ENCODE measurements at regions not wholly inside any gene's neighbourhood (a gene's known extent, or its start where the extent isn't known, plus 50 kb on each side); places are given as distances from the start of the nearest gene placed in this dataset.
"Not testable (repeated sequence)": the region's sequence is repeated elsewhere in the genome, so short reads cannot be mapped to it uniquely, and the experiment has no call there.

GRCh38 chr13:80744147-80744914 lies 403.4 kb upstream of the SPRY2 start:
- no peak for DNase-seq

DNA sequence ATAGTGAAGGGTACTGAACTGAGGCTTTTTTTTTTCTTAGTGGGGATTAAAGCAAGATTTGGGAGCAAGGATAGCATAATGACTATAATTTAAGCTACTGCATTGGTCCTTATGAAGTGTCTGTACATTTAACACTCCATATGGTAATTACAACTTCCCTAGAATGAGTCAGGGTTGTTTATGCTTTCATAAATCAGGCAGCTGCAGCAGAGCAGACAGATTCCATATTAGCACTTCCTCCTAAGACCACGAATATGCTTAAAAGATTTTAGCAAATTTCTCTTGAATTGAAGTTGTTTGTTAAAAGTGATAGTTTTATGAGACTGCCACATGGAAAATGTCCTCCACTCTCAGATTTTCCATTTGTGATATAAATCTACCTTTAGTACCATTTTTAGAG lies 401.1 kb upstream of the SPRY2 start:
- peak in 2 of 3 donors; percentile 1 to 2 for DNase-seq

- no peak for DNase-seq
Observed at GRCh38 chr13:80740071-80740470, 399.1 kb upstream of the SPRY2 start.

- no peak for DNase-seq
Observed at GRCh38 chr13:80737513-80737912, 396.6 kb upstream of the SPRY2 start.

GRCh38 chr13:80727321-80727975 lies 386.5 kb upstream of the SPRY2 start:
- DNase-seq = no peak

DNA sequence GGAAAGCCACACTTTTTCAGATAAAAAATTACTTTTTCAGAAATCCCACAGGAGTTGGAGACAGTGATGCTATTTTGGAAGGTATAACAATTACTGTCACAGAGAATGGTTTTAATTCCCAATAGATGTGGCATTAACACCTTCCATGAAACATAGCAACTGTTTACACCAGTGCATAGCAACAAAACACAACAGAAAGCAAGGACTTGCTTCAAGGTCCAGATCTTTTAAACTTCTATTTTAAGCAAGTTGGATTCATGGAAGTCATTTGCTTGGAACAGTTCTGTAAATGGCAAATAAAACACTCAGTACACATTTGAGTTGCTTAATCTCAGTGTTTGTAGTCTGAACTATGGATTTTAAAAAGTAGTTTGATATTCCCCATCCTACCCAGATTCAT lies 385.9 kb upstream of the SPRY2 start:
- DNase-seq = no peak

GRCh38 chr13:80721689-80722088 lies 380.8 kb upstream of the SPRY2 start:
- DNase-seq = no peak

GRCh38 chr13:80718970-80719369 lies 378.0 kb upstream of the SPRY2 start:
- DNase-seq = no peak

- no peak for DNase-seq
Observed at GRCh38 chr13:80717776-80718175, 376.9 kb upstream of the SPRY2 start.

DNA sequence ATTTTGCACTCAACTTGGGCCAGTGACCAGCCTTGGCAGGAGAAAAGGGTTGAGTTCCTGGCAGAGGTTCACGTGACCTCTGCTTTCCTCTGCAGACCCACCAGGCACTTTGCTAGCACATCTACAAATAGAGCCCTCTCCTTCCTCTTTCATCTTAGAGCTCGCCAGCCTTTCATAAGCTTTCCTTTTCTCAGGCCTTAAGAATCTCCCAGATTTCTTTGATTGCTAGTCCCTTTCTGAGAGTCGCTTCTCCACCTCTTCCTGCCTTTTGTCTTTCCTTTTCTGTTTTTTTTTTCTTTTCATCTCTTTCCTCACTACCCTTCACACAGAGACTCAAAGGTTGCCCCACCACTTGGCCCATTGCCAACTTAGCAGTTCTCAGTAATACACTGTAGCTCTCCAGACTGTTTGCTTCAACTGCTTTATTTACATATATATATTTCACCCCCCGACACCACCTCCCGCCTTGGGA lies 375.7 kb upstream of the SPRY2 start:
- peak in 2 of 3 donors; percentile 40 to 41 for DNase-seq

DNA sequence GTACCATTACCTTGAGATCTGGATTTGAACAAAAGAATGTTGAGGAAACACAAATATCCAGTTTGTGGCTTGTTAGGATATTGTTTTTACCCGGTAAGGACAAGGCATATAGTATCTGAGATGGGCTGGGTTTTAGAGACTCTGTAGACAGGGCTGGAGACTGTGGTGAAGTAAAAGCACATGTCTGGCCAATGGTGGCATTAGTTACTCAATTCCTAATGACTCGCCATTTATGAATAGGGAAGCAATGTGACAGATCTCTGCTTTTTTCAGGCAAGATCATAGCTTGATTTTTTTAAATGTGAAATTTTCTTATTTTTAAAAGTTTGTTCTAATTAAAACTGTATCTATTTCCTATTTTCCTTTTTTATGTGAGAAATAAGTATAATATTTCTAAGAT lies 371.1 kb upstream of the SPRY2 start:
- peak in 2 of 3 donors; percentile 17 to 26 for DNase-seq

DNA sequence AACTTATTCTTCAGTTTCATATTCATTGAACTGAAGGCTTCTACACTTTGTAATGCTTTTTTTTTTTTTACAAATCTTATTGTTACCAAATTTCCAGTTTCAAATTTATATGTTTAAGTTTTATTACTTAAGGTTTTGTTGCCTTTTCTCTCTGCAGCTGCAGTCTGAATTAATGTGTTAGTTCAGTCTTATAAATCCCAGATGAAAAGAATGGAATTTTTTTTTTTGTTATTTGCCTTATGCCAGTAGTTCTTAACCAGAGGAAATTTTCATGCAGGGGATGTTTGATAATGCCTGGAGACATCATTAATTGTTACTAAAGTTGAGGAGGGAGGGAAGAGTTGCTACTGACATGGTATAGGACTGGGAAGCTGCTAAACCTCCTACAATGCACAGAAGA lies 367.9 kb upstream of the SPRY2 start:
- no peak for DNase-seq

DNA sequence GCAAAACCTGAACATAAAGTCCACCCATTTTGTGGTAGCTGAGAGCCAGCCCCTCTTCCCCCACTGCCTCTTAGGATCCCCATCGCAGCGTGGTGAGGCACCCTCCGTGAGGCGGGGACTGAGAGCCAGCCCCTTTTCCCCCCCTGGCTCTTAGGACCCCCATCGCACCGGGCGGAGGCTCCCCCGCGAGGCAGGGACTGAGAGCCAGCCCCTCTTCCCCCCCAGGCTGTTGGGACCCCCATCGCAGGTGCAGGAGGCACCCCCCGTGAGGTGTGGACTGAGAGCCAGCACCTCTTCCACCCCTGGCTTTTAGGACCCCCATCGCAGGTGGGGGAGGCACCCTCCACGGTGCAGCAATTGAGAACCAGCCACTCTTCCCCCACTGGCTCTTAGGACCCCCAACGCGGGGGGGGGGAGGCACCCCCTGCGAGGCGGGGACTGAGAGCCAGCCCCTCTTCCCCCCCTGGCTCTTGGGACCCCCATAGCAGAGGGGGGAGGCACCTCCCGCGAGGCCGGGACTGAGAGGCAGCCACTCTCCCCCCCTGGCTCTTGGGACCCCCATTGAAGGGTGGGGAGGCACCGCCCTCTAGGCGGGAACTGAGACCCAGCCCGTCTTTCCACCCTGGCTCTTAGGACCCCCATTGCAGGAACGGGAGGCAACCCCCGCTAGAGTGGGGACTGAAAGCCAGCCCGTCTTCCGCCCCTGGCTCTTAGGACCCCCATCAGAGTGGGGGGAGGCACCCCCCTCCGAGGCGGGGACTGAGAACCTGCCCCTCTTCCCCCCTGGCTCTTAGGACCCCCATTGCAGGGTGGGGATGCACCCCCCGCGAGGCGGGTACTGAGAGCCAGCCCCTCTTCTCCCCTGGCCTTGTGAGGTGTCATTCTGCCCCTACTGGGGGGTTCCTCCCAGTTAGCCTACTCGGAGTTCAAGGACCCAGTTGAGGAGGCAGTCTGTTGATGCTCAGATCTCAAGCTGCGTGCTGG lies 366.4 kb upstream of the SPRY2 start:
- DNase-seq = no peak

- no peak for DNase-seq
Observed at GRCh38 chr13:80706164-80706471, 365.2 kb upstream of the SPRY2 start.

GRCh38 chr13:80705371-80706163 lies 364.6 kb upstream of the SPRY2 start:
- DNase-seq = no peak

- DNase-seq = no peak
Observed at GRCh38 chr13:80704369-80704768, 363.4 kb upstream of the SPRY2 start.

GRCh38 chr13:80695841-80696240 lies 354.9 kb upstream of the SPRY2 start:
- no peak for DNase-seq

DNA sequence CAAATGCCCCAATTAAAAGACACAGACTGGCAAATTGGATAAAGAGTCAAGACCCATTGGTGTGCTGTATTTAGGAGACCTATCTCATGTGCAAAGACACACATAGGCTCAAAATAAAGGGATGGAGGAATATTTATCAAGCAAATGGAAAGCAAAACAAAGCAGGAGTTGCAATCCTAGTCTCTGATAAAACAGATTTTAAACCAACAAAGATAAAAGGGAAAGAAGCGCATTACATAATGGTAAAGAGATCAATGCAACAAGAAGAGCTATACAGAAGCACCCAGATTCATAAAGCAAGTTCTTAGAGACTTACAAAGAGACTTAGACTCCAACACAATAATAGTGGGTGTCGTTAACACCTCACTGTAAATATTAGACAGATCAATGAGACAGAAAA lies 350.9 kb upstream of the SPRY2 start:
- DNase-seq = not testable (repeated sequence)

DNA sequence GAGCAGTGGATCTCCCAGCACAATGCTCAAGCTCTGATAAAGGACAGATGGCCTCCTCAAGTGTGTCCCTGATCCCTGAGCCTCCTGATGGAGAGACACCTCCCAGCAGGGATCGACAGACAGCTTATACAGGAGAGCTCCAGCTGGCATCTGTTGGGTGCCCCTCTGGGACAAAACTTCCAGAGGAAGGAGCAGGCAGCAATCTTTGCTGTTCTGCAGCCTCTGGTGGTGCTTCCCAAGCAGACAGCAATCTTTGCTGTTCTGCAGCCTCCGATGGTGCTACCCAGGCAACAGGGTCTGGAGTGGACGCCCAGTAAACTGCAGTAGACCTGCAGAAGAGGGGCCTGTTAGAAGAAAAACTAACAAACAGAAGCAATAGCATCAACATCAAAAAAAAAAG lies 349.3 kb upstream of the SPRY2 start:
- no peak for DNase-seq

DNA sequence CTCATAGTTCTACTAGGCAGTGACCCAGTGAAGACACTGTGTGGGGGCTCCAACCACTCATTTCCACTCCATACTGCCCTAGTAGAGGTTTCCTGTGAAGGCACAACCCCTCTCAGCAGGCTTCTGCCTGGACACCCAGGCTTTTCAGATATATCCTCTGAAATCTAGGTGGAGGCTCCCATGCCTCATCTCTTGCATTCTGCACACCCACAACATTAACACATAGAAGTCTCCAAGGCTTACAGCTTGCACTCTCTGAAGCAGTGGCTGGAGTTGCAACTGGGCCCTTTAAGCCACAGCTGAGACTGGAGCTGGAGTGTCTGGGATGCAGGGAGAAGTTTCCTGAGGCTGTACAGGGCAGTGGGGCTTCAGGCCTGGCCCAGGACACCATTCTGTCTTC lies 347.7 kb upstream of the SPRY2 start:
- no peak for DNase-seq

- DNase-seq = no peak
Observed at GRCh38 chr13:80685942-80686341, 345.0 kb upstream of the SPRY2 start.

DNA sequence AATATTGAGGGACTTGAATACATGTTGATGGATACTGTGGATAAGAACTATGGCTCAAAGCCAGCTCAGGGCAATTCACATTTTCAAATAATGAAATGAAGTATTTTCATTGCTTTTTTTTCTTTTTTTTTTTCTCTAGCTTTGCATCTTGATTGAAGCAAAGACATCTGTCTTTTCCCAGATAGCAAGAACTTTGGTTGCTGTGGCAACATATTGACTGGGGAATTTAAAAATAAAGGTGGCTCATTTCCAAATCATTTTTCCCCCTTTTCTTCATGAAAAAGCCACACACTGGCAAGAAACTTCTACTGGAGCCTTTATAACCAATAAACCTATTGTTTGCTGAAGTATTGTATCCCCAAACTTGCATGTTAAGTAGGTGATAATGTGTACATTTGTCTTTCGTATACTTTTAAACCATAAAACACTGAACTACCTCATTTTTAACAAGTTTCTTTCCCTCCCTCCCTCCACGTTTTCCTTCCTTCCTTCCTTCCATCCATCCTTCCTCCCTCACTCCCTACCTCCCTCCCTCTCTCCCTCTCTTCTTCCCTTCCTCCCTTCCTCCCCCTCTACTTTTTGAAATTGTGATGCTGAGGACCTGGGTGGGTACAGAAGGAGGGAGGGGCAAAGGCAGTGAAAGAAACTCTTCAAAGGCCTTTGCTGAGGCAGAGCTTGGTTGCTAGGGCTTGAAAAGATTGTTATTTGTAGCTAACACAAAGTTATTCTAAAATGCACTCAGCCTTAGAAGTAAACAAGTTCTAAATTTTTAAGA lies 343.5 kb upstream of the SPRY2 start:
- no peak for DNase-seq
